Stimulated activated CD8-positive, alpha-beta memory T cell treated with anti-CD3 and anti-CD28 coated beads, Interleukin-4, amount 100 ng/mL, for 4 hours (primary cell): ENCODE measurements at regions not wholly inside any gene's neighbourhood (a gene's known extent, or its start where the extent isn't known, plus 50 kb on each side); places are given as distances from the start of the nearest gene placed in this dataset.

Experiments used
- DNase-seq, 2 donors: peaks; one replicate each; pipeline ENCODE4 v3.0.0-alpha.2; 2020; ENCODE audit warnings: low read depth in 2 of 2, low spot score in 1 of 2

- no peak for DNase-seq
These were observed 237.0 kb downstream of the PTPRU start for GRCh38 chr1:29473161-29473855.

GRCh38 chr1:29471487-29472313 lies 235.4 kb downstream of the PTPRU start:
- DNase-seq = no peak

- no peak for DNase-seq
These were observed 234.4 kb downstream of the PTPRU start for GRCh38 chr1:29470788-29471119.

GRCh38 chr1:29470087-29470787 lies 233.9 kb downstream of the PTPRU start:
- no peak for DNase-seq

DNA sequence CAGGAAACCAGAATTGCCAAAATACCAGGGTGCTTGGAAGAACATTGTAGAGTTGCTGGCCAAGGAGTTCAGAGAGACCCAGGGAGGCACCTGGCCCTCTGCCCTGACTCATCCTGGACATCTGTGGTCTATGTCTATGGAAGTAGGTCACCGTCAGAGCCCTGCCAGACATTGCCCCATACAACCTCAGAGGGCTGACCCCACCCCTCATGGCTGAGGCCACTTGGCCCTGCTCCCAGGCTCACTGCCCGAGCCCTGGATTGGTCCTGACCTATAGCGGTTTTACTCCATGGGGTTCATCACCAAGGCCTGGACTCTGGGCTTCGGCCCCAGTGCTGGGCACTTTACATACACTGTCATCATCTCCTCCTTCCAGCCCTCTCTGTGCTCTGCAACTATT lies 233.1 kb downstream of the PTPRU start:
- DNase-seq = no peak

- DNase-seq = no peak
These were observed 231.9 kb downstream of the PTPRU start for GRCh38 chr1:29467989-29468900.

DNA sequence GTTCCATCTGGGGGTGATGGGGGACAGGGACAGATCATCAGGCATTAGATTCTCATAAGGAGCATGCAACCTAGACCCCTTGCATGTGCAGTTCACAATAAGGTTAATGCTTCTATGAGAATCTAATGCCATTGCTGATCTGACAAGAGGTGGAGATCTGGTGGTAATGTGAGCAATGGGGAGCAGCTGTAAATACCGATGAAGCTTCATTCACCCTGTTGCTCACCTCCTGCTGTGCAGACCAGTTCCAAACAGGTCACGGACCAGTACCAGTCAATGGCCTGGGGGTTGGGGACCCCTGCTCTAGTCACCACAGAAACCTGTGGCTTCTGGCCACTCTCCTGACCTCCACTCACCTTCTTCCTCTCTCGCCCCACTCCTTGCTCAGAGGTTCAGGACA lies 229.9 kb downstream of the PTPRU start:
- no peak for DNase-seq

GRCh38 chr1:29465755-29466154 lies 229.4 kb downstream of the PTPRU start:
- DNase-seq = no peak

DNA sequence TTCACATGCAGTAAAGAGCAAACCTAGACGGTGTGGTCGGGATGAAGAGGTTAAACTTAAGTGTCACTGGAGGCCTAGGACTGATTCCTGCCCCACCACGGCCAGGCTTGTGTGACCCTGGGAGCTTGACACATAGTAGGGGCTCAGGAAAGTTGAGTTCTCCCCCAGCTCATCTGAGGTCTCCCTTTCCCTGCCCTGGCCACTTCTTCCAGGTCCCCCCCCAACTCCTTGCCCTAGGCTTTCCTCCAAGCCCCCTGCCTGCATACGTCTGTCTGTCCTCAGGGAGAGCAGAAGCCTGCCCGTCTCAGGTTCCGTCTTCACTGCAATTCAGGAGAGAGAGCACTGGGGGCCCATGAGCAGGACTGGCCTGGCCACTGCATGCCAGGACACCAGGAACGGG lies 225.8 kb downstream of the PTPRU start:
- no peak for DNase-seq

DNA sequence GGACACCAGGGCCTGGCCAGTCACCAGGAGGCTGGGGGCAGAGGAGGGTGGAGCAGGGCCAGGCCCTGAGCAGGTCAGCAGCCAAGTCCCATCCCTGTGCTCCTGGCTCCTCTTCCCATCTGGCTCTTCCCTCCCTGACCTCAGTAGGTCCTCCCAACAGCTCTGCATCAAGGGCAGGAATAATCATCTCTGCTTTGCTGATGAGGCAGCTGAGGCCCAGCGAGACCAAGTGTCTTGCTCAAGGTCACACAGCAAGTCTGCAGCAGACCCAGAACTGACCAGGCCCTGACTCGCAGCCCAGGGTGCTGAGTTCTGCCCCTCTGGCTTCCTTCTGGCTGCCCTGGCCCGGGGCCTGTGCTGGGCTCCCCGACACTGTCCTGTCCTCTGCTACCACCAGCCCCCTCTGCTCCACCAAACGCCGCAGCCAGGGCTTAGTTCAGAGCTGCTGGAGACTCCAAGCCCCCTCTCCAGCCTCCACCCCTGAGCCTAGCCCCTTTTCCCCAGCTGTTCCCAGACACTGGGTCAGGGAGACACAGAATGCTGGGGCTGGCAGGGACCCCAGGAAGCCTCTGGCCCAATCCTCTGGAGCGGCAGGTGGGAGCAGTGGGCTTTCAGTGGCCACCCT lies 224.9 kb downstream of the PTPRU start:
- DNase-seq = no peak

GRCh38 chr1:29460694-29461093 lies 224.4 kb downstream of the PTPRU start:
- DNase-seq = no peak

- DNase-seq = no peak
These were observed 223.8 kb downstream of the PTPRU start for GRCh38 chr1:29460041-29460610.

- DNase-seq = no peak
These were observed 223.3 kb downstream of the PTPRU start for GRCh38 chr1:29459620-29459945.

DNA sequence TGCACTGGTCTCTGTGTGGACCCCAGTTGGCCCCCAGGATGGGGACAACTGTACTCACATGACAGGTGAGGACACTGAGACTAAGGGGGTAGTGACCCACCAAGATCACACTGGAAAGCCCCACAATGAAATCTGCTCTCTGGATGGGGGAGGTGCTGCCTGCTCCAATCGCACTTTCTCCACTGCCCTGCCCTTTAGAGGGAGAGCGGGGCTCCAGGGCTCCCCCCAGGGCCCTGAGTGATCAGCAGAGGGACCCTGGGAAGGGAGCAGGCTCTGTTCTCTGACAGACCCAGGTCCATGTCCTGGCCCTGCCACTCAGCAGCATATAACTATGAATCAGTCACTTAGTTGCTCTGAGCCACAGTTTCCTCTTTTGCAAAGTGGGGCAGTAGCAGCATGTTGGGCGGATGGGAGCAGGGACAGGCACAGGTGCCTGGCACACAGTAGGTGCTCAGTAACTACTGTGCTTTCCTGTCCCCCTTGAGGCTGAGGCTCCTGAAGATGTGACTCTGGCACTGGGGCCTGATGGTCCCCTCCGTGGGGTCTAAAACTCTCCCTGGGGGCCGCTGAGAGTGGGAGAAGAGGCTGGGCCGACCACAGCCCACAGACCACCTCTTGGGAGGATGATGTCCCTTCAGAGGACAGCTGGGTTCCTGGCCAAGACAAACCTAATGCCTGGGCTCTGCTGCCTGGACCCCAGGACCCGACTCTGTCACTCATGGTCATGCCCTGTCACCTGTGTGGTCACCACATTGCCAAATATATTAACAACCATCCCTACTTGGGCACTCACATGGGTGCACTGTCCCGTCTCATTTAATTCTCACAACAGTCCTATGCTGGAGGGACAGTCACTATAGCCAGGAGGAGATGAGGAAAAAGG lies 222.7 kb downstream of the PTPRU start:
- DNase-seq = no peak

DNA sequence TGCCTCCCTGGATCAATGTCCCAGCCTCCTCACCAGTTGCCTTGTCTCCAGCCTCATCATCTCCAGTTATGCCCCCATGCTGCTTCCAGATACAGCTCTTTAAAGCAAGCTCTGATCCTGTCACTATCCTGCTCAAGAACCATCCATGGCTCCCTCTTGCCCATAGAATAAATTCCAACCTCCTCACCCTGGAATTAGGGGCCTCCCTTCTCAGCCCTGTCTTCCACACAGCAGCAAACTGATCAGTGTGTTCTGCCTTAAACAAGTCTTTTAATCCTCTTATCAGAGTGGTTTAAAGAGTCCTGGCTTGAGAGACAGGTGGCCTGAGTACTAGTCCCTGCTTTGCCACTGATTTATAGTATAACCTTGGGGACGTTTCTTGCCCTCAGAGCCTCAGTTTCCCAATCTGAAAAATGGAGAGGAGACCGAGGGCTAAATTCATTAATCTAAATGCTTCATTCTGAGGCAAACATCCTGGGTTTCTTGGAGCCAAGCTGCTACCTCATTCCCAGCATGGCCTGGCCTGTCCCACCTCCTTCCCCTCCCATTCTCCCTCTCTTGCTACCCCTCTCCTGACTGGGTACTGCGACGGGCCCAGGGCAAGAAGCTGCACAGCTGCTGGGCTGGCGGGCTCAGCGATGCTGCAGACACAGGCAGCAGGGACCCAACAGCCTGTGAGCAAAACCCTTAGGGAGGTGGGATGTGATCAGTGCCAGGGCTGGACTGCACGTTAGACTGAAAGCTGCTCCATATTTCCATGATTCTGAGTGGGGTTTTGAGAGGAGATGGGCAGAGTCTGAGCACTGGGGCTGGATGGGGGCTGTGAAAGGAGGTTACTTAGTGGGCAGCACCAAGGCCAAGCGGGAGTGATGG lies 221.4 kb downstream of the PTPRU start:
- no peak for DNase-seq

DNA sequence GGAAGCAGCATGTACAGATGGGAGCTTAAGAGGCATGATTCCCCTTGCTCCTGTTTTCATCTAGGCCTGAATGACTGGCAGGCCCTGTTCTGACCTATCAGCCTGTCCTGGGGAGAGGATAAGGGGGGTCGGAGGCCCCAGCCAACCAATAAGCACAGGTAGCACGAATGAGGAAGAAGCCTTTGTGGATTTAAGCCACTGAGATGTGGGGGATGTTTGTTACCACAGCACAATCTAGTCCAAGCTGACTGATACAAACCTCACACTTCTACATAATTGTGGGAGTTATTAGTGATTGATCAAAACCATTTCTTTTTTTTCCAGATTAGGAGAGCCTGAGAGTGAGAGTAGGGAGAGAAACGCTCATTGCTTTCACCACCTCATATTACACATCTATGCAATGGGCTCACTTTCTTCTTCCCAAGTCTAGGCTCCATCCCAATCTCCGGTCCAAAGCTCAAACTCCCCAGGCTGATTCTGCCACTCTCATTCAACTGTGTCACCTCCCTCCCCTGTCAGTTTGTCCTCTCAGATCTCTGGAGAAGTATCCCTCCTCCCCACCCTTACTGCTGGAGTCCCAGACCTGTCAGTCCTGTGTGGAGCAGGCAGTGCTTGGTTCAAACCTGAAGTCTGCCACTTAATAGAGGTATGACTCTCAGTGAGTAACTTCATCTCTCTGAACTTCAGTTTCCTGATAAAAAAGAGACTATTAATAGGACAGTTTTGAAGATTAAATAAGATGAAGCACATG lies 220.5 kb downstream of the PTPRU start:
- no peak for DNase-seq

DNA sequence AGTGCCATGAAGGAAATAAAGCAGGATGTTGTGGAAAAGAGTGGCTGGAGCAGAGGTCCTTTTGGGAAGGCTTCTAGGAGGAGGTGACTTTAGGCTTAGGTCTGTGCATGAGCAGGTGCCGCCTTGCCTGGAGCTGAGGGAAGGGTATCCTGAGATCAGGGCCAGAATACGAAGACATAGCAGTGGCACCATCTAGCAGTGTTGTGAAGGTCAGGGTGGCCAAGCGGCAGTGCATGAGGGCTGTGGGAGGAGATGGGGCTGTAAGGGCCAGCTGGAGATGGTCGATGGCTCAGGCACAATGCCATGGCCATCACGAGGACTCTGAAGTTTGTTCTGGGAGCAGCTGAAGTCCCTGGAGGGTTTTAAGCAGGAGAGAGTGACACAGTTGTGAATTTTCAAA lies 219.5 kb downstream of the PTPRU start:
- no peak for DNase-seq
